ENCODE measurements at regions not wholly inside any gene's neighbourhood (a gene's known extent, or its start where the extent isn't known, plus 50 kb on each side); places are given as distances from the start of the nearest gene placed in this dataset.

GRCh38 chr20:60232380-60232779 is 274.2 kb downstream of the CDH26 start (continued):
- TF ChIP-seq ZNF274 (IDR thresholded peaks at IDR 0.05; ENCODE audit: borderline replicate concordance, extremely low read depth, low read length) = no peak

All from H1 (cell line).